Sigmoid colon (tissue), 4 donors: ENCODE measurements at regions not wholly inside any gene's neighbourhood (a gene's known extent, or its start where the extent isn't known, plus 50 kb on each side); places are given as distances from the start of the nearest gene placed in this dataset.

Source experiments
- CTCF ChIP-seq, 4 experiments: fragments of 450-650 bp in 3 of 4; fragments of 200-600 bp in 1 of 4; IDR thresholded peaks; one replicate each; pipeline ENCODE4 v1.5.1; 2016 to 2019; ENCODE audit warnings: antibody characterized with exemption in 4 of 4, mild to moderate bottlenecking in 3 of 4, moderate library complexity in 2 of 4
- EP300 ChIP-seq, 4 donors: sonication (generic); formaldehyde crosslinking; IDR thresholded peaks; one replicate each; pipeline ENCODE4 v1.6.1; 2017; ENCODE audit warnings: antibody characterized with exemption in 4 of 4

GRCh38 chr1:87842156-87842555 lies 513.5 kb downstream of the LMO4 start:
- TF ChIP-seq CTCF (IDR thresholded peaks at IDR 0.05) (no peak), EP300 (IDR thresholded peaks at IDR 0.05) (no peak)
